ENCODE measurements at regions not wholly inside any gene's neighbourhood (a gene's known extent, or its start where the extent isn't known, plus 50 kb on each side); places are given as distances from the start of the nearest gene placed in this dataset.

- TF ChIP-seq, protein P1, sequence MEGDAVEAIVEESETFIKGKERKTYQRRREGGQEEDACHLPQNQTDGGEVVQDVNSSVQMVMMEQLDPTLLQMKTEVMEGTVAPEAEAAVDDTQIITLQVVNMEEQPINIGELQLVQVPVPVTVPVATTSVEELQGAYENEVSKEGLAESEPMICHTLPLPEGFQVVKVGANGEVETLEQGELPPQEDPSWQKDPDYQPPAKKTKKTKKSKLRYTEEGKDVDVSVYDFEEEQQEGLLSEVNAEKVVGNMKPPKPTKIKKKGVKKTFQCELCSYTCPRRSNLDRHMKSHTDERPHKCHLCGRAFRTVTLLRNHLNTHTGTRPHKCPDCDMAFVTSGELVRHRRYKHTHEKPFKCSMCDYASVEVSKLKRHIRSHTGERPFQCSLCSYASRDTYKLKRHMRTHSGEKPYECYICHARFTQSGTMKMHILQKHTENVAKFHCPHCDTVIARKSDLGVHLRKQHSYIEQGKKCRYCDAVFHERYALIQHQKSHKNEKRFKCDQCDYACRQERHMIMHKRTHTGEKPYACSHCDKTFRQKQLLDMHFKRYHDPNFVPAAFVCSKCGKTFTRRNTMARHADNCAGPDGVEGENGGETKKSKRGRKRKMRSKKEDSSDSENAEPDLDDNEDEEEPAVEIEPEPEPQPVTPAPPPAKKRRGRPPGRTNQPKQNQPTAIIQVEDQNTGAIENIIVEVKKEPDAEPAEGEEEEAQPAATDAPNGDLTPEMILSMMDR (conservative IDR thresholded peaks at IDR 0.05; ENCODE audit: control insufficient read depth, insufficient read depth, low read depth, low read length), result no peak
- H3K4me3 ChIP-seq (ENCODE audit: control insufficient read depth, low read depth, low read length), result no peak overlapping the region
- peak; percentile 89 for DNase-seq (ENCODE audit: low read depth)
Observed at GRCh38 chr3:117011687-117012250, 302.2 kb downstream of the TUSC7 start.

DNA sequence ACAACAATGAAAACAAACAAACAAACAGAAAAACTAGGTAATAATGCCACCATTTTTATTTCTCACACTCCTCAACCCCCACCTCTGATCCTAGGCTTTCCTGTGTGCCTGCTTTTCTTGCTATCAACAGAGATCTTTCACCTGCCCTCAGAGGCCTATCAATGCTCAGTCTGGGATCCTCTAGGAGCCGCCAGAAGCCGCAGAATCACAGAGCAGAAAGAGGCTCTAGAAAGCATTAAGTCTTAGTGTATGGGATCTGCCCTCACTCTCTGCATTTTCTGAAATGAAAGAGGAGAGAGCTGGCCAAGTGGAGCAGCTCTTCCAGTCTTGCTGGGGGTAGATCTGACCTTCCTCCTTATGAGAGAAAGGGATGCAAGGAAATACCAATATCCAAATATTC, 306.8 kb downstream of the TUSC7 start:
- no peak for DNase-seq (ENCODE audit: low read depth)
- TF ChIP-seq, protein P1 (conservative IDR thresholded peaks at IDR 0.05; ENCODE audit: control insufficient read depth, insufficient read depth, low read depth, low read length), result no peak
- H3K4me3 ChIP-seq (ENCODE audit: control insufficient read depth, low read depth, low read length), result no peak overlapping the region

GRCh38 chr3:117017135-117017894, 307.7 kb downstream of the TUSC7 start:
- TF ChIP-seq, protein P1 (conservative IDR thresholded peaks at IDR 0.05; ENCODE audit: control insufficient read depth, insufficient read depth, low read depth, low read length), result no peak
- DNase-seq (ENCODE audit: low read depth), result peak; percentile 4
- no peak overlapping the region for H3K4me3 ChIP-seq (ENCODE audit: control insufficient read depth, low read depth, low read length)

GRCh38 chr3:117018655-117019054, 309.1 kb downstream of the TUSC7 start:
- TF ChIP-seq, protein P1 (conservative IDR thresholded peaks at IDR 0.05; ENCODE audit: control insufficient read depth, insufficient read depth, low read depth, low read length), result no peak
- H3K4me3 ChIP-seq (ENCODE audit: control insufficient read depth, low read depth, low read length), result no peak overlapping the region
- peak; percentile 10 for DNase-seq (ENCODE audit: low read depth)

DNA sequence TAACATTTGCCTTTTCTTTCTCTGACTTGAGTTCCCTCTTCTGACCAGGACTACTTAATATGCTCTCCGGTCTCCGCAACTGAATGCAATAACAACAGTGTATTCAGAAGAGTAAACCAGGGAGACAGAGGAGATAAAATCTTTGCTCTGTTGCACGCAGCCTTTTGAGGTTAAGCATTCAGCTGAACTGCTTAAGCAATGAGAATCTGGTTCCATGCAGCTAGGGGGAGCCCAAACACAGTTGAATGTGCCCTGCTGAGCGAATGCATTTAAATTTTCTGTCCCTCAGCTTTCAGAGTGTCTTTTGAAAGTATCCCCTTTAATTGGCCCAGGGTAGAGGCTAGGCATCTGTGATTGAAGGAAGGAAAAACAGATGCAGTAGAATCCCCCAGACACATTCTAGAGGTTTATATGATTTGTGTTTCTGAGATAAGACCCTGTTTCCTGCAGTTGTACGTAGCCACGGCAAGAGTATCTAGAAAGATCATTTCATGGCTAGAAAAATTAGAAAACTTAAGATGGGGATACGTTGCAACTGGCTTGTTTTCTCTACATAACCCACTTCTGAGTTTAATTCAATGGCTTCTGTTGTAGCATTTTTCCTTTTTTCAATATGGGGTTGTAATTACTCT, 309.6 kb downstream of the TUSC7 start:
- TF ChIP-seq, protein P1 (conservative IDR thresholded peaks at IDR 0.05; ENCODE audit: control insufficient read depth, insufficient read depth, low read depth, low read length), result peak; percentile 90
- no peak overlapping the region for H3K4me3 ChIP-seq (ENCODE audit: control insufficient read depth, low read depth, low read length)
- DNase-seq (ENCODE audit: low read depth), result peak; percentile 73

DNA sequence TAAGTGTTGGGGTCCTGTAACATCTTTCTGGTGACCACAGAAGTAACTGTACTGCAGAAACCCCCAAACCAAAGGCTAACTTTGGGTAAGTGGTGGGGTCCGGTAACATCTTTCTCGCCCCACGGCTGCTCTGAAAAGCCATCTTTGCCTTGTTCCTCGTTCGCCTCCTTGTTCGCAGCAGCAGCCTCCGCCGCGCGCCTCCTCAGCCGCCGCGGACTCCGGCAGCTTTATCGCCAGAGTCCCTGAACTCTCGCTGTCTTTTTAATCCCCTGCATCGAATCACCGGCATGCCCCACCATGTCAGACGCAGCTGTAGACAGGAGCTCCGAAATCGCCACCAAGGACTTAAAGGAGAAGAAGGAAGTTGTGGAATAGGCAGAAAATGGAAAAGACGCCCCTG, 316.8 kb downstream of the TUSC7 start:
- no peak overlapping the region for H3K4me3 ChIP-seq (ENCODE audit: control insufficient read depth, low read depth, low read length)
- TF ChIP-seq, protein P1 (conservative IDR thresholded peaks at IDR 0.05; ENCODE audit: control insufficient read depth, insufficient read depth, low read depth, low read length), result no peak
- no peak for DNase-seq (ENCODE audit: low read depth)

All from fibroblast of mammary gland (primary cell).